MM.1S (cell line): ENCODE measurements at regions not wholly inside any gene's neighbourhood (a gene's known extent, or its start where the extent isn't known, plus 50 kb on each side); places are given as distances from the start of the nearest gene placed in this dataset.

ENCODE experiments used
- DNase-seq: peaks from one replicate; pipeline ENCODE4 v3.0.0-alpha.2; 2015
- H2AFZ ChIP-seq: fragments of 300-600 bp; sonication (generic); 2 replicates; pipeline ENCODE4 v1.6.0; 2016; ENCODE audit warnings: antibody characterized with exemption, low read length
- H3F3A ChIP-seq: fragments of 300-600 bp; sonication (generic); 2 replicates; pipeline ENCODE4 v1.6.1; 2016; ENCODE audit warnings: mild to moderate bottlenecking, antibody characterized with exemption, low read length, moderate library complexity, mixed read lengths; ENCODE audit not compliant: insufficient read depth
- H3K27ac ChIP-seq: fragments of 300-600 bp; sonication (generic); 2 replicates; pipeline ENCODE4 v1.5.1; 2016; ENCODE audit warnings: mild to moderate bottlenecking, low read length
- H3K27me3 ChIP-seq: fragments of 300-600 bp; sonication (generic); replicated peaks from 2 replicates; pipeline ENCODE4 v1.6.0; 2016; ENCODE audit warnings: low read length; ENCODE audit not compliant: insufficient read depth
- H3K36me3 ChIP-seq: fragments of 300-600 bp; sonication (generic); replicated peaks from 2 replicates; pipeline ENCODE4 v1.6.1; 2016; ENCODE audit warnings: mild to moderate bottlenecking, low read length, mixed read lengths; ENCODE audit not compliant: insufficient read depth
- H3K4me1 ChIP-seq: fragments of 300-600 bp; sonication (generic); 2 replicates; pipeline ENCODE4 v1.6.1; 2016; ENCODE audit warnings: low read length, mixed read lengths
- H3K4me2 ChIP-seq: fragments of 300-600 bp; sonication (generic); 2 replicates; pipeline ENCODE4 v1.6.0; 2016; ENCODE audit warnings: low read depth, low read length
- H3K4me3 ChIP-seq: fragments of 300-600 bp; sonication (generic); 2 replicates; pipeline ENCODE4 v1.5.1; 2016; ENCODE audit warnings: low read length, mixed read lengths
- H3K79me2 ChIP-seq: fragments of 300-600 bp; sonication (generic); 2 replicates; pipeline ENCODE4 v1.6.1; 2016; ENCODE audit warnings: mixed run types, low read length, mixed read lengths
- H3K9ac ChIP-seq: fragments of 300-600 bp; sonication (generic); 2 replicates; pipeline ENCODE4 v1.6.1; 2016; ENCODE audit warnings: low read length, mixed read lengths
- H3K9me2 ChIP-seq: fragments of 300-600 bp; sonication (generic); replicated peaks from 2 replicates; pipeline ENCODE4 v1.6.1; 2016; ENCODE audit warnings: mild to moderate bottlenecking, low read length, mixed read lengths; ENCODE audit not compliant: insufficient read depth
- H3K9me3 ChIP-seq: fragments of 300-600 bp; sonication (generic); replicated peaks from 2 replicates; pipeline ENCODE4 v1.6.1; 2016; ENCODE audit warnings: mild to moderate bottlenecking, low read length, mixed read lengths; ENCODE audit not compliant: insufficient read depth
- H4K20me1 ChIP-seq: fragments of 300-600 bp; sonication (generic); 2 replicates; pipeline ENCODE4 v1.6.1; 2016; ENCODE audit warnings: mild to moderate bottlenecking, low read length, moderate library complexity, mixed read lengths; ENCODE audit not compliant: insufficient read depth
- CTCF ChIP-seq: fragments of 300-600 bp; sonication (generic); IDR thresholded peaks from 2 replicates; pipeline ENCODE4 v1.5.1; 2016; ENCODE audit warnings: antibody characterized with exemption, low read length, mixed read lengths
- EZH2 ChIP-seq: fragments of 300-600 bp; sonication (generic); optimal IDR thresholded peaks from 2 replicates; pipeline ENCODE3; 2017; ENCODE audit warnings: low read depth, mild to moderate bottlenecking, antibody characterized with exemption, low read length, mixed read lengths
- EZH2phosphoT487 ChIP-seq: fragments of 300-600 bp; sonication (generic); IDR thresholded peaks from 2 replicates; pipeline ENCODE4 v1.6.1; 2018; ENCODE audit warnings: antibody characterized with exemption, low read length

- H3K9me2 ChIP-seq = no peaks in the 10 kb centered on the region
- no peak overlapping the region for H3K27ac ChIP-seq
- no peak for DNase-seq
- no peak overlapping the region for H3K4me2 ChIP-seq
- H3K27me3 ChIP-seq = no peaks in the 10 kb centered on the region
- no peak overlapping the region for H3K4me3 ChIP-seq
- no peak overlapping the region for H3K9ac ChIP-seq
- no peak overlapping the region for H2AFZ ChIP-seq
- TF ChIP-seq EZH2 (no peak), EZH2phosphoT487 (no peak), CTCF (no peak)
- H3K36me3 ChIP-seq = no peaks in the 10 kb centered on the region
- no peaks in the 10 kb centered on the region for H3K4me1 ChIP-seq
- no peaks in the 10 kb centered on the region for H3K79me2 ChIP-seq
- no peaks in the 10 kb centered on the region for H3K9me3 ChIP-seq
- no peaks in the 10 kb centered on the region for H3F3A ChIP-seq
- H4K20me1 ChIP-seq = no peaks in the 10 kb centered on the region
These were observed 927.9 kb upstream of the ACVR2A start for GRCh38 chr2:146916914-146917313.

- Histone ChIP-seq H3K27ac (no peak overlapping the region), H3K4me1 (no peaks in the 10 kb centered on the region), H2AFZ (no peak overlapping the region), H3K36me3 (no peaks in the 10 kb centered on the region), H3K27me3 (no peaks in the 10 kb centered on the region), H3K9ac (no peak overlapping the region), H3K4me2 (no peak overlapping the region), H3F3A (no peaks in the 10 kb centered on the region), H3K9me2 (no peaks in the 10 kb centered on the region), H3K79me2 (no peaks in the 10 kb centered on the region), H3K4me3 (no peak overlapping the region), H4K20me1 (no peaks in the 10 kb centered on the region), H3K9me3 (no peaks in the 10 kb centered on the region)
- TF ChIP-seq EZH2 = no peak
- no peak for TF ChIP-seq CTCF
- TF ChIP-seq EZH2phosphoT487 = no peak
- no peak for DNase-seq
These were observed 931.4 kb upstream of the ACVR2A start for GRCh38 chr2:146913476-146913875.

- H3K4me2 ChIP-seq = no peak overlapping the region
- no peak overlapping the region for H3K27ac ChIP-seq
- H3K36me3 ChIP-seq = no peaks in the 10 kb centered on the region
- no peaks in the 10 kb centered on the region for H3K9me3 ChIP-seq
- H3K9ac ChIP-seq = no peak overlapping the region
- H3K4me3 ChIP-seq = no peak overlapping the region
- no peaks in the 10 kb centered on the region for H3K79me2 ChIP-seq
- no peaks in the 10 kb centered on the region for H3K27me3 ChIP-seq
- no peaks in the 10 kb centered on the region for H3K4me1 ChIP-seq
- TF ChIP-seq EZH2 (no peak), CTCF (no peak), EZH2phosphoT487 (no peak)
- DNase-seq = no peak
- H3K9me2 ChIP-seq = no peaks in the 10 kb centered on the region
- H3F3A ChIP-seq = no peaks in the 10 kb centered on the region
- H2AFZ ChIP-seq = no peak overlapping the region
- H4K20me1 ChIP-seq = no peaks in the 10 kb centered on the region
These were observed 932.3 kb upstream of the ACVR2A start for GRCh38 chr2:146912536-146912935.

- H3K27ac ChIP-seq = no peak overlapping the region
- no peak overlapping the region for H2AFZ ChIP-seq
- no peaks in the 10 kb centered on the region for H3F3A ChIP-seq
- TF ChIP-seq CTCF (no peak), EZH2 (no peak), EZH2phosphoT487 (no peak)
- no peak overlapping the region for H3K9ac ChIP-seq
- H3K79me2 ChIP-seq = no peaks in the 10 kb centered on the region
- H3K36me3 ChIP-seq = no peaks in the 10 kb centered on the region
- H3K9me3 ChIP-seq = no peaks in the 10 kb centered on the region
- H3K4me2 ChIP-seq = no peak overlapping the region
- H3K27me3 ChIP-seq = no peaks in the 10 kb centered on the region
- H3K4me1 ChIP-seq = no peaks in the 10 kb centered on the region
- DNase-seq = no peak
- H3K9me2 ChIP-seq = no peaks in the 10 kb centered on the region
- H3K4me3 ChIP-seq = no peak overlapping the region
- no peaks in the 10 kb centered on the region for H4K20me1 ChIP-seq
These were observed 936.1 kb upstream of the ACVR2A start for GRCh38 chr2:146908776-146909175.
